SH-SY5Y (cell line): ENCODE measurements at regions not wholly inside any gene's neighbourhood (a gene's known extent, or its start where the extent isn't known, plus 50 kb on each side); places are given as distances from the start of the nearest gene placed in this dataset.

Experiments used
- GATA2 ChIP-seq: IDR thresholded peaks from 2 replicates; pipeline ENCODE4 v1.6.1; 2011; ENCODE audit warnings: mild to moderate bottlenecking, low read depth, low read length
- GATA3 ChIP-seq: IDR thresholded peaks from 2 replicates; pipeline ENCODE4 v1.6.1; 2011; ENCODE audit warnings: low read depth, mild to moderate bottlenecking, low read length, moderate library complexity

- TF ChIP-seq GATA2 (no peak), GATA3 (no peak)
These were observed 556.2 kb downstream of the TLE4 start for GRCh38 chr9:80127920-80128319.
